ENCODE measurements at regions not wholly inside any gene's neighbourhood (a gene's known extent, or its start where the extent isn't known, plus 50 kb on each side); places are given as distances from the start of the nearest gene placed in this dataset.

DNA sequence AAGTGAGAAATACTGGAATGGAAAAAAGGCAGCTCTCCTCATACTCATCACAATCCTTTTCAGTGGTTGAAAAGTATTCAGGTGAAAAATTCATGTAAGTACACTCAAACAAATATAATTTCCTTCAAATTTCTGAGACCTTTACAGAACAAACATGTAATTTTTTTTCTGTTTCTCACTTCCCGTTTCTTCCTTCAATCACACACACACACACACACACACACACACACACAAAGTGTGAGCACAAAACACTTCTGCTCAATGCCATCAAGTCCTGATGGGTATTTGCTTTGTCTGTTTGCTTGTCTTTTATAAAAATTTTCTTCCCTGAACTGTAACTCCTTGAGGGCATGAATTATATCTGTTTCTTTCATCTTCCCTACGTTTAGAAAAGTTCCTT is 110.6 kb downstream of the LIG4 start:
- H3K4me3 ChIP-seq (ENCODE audit: low read length): no peak overlapping the region
- TF ChIP-seq, protein P1, sequence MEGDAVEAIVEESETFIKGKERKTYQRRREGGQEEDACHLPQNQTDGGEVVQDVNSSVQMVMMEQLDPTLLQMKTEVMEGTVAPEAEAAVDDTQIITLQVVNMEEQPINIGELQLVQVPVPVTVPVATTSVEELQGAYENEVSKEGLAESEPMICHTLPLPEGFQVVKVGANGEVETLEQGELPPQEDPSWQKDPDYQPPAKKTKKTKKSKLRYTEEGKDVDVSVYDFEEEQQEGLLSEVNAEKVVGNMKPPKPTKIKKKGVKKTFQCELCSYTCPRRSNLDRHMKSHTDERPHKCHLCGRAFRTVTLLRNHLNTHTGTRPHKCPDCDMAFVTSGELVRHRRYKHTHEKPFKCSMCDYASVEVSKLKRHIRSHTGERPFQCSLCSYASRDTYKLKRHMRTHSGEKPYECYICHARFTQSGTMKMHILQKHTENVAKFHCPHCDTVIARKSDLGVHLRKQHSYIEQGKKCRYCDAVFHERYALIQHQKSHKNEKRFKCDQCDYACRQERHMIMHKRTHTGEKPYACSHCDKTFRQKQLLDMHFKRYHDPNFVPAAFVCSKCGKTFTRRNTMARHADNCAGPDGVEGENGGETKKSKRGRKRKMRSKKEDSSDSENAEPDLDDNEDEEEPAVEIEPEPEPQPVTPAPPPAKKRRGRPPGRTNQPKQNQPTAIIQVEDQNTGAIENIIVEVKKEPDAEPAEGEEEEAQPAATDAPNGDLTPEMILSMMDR (IDR thresholded peaks at IDR 0.05; ENCODE audit: insufficient read depth, low read depth, low read length, missing control alignments): no peak
- no peak for DNase-seq (ENCODE audit: low read depth)

DNA sequence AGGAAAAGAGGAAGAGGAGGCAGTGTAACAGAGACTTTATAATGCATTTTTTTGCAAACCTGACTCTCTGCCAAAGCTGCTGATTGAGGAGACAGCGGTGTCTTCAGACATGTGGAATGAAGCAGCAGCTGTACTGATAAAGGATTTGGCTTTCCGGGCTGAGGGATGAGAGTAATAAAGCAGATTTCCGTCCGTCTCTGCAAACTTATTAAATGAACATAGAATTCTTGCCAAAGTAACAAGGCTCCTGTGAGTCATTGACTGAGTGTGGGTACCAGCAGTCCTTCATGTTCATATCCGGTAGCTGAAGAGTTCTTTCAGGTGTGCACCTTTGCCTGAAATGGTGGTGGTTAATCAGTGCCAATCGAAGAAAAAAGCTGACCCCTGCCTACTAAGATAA is 112.6 kb downstream of the LIG4 start:
- TF ChIP-seq, protein P1 (IDR thresholded peaks at IDR 0.05; ENCODE audit: insufficient read depth, low read depth, low read length, missing control alignments): no peak
- H3K4me3 ChIP-seq (ENCODE audit: low read length): no peak overlapping the region
- DNase-seq (ENCODE audit: low read depth): no peak

DNA sequence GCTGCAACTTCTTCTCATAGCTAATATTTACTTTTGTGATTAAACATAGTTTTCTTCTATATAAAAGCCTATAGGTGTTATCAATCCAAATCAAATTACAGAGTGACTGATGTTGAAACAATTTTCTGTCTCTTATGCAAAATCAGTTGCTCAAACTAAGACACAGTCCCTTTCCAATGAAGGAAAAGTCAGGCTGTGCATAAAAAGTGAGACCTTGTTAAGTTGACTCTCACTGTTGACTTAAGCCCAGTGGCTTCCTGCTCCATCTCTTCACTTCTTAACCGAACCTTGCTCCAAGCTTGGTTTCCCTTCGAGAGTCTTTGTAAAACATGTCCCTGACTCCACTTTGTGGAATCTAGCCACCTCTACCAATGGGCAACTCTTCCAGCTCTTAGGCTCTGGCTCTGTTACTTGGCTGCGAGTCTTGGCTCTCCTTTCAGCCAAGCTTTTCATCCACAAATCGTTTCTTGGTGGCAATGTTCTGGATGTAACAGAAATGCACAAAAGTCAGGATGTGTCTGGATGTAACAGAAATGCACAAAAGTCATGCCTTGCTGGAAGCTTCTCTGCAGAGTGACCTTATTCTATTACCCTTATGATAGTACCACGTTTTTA is 118.9 kb downstream of the LIG4 start:
- DNase-seq (ENCODE audit: low read depth): no peak
- TF ChIP-seq, protein P1 (IDR thresholded peaks at IDR 0.05; ENCODE audit: insufficient read depth, low read depth, low read length, missing control alignments): no peak
- H3K4me3 ChIP-seq (ENCODE audit: low read length): no peak overlapping the region

DNA sequence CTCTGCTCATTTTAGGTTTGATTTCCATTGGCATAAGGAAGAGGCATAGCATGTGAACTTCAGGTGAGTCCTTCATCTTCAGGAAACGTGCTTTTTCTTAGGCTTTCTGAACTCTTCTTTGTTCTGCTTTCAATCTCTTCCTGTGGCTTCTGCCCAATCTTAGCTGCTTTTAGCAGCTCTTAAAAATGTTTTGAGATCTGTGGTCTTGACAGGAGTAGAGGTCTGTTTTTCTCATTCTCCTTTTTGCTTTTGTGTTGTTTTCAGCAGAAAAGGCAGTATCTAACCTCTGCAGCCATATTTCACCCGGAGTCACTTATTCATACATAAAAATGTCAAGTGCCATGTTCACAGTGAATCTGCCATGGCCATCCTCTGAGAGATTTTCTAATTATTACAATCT is 120.3 kb downstream of the LIG4 start:
- TF ChIP-seq, protein P1 (IDR thresholded peaks at IDR 0.05; ENCODE audit: insufficient read depth, low read depth, low read length, missing control alignments): no peak
- no peak for DNase-seq (ENCODE audit: low read depth)

DNA sequence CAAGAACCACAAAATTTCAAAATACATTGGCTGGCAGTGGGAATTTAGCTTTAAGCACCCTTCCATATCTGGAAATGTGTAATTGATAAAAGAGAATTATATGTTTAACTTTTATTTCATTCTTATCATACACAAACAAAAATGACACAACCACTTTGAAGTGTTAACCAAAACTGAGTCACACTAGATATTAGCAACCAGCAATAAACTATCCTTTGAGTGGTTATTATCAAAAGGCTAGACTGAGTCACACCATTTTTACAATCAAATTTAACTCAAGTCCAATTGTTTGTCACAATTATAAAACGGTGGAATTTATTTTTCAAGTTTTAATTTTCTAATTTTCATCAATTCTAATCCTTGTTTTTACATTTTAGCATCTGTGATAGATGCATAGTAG is 121.7 kb downstream of the LIG4 start:
- no peak for DNase-seq (ENCODE audit: low read depth)
- H3K4me3 ChIP-seq (ENCODE audit: low read length): no peak overlapping the region

More for the DNA sequence above, 120.3 kb downstream of the LIG4 start:
- H3K4me3 ChIP-seq (ENCODE audit: low read length): no peak overlapping the region

DNA sequence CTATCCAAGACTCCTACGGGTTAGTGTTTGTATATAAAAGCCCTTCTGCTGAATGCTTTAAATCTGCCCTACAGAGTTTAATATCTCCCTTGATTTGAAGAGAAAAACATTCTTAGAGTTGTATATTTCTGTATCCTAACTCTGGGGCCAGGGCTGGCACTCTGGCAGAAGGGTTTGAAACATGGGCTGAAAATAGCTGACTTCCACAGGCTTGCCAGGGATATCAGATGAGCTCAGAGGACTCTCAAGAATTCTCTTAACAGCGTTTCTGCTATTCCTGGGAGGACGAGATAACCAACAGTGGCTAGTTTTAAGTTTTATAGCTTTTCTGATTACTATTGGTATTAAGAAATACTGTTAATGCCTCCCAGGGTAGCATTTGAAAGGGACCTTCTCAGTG is 127.5 kb downstream of the LIG4 start:
- no peak for DNase-seq (ENCODE audit: low read depth)
- TF ChIP-seq, protein P1 (IDR thresholded peaks at IDR 0.05; ENCODE audit: insufficient read depth, low read depth, low read length, missing control alignments): no peak
- H3K4me3 ChIP-seq (ENCODE audit: low read length): no peak overlapping the region

More for the DNA sequence above, 121.7 kb downstream of the LIG4 start:
- TF ChIP-seq, protein P1 (IDR thresholded peaks at IDR 0.05; ENCODE audit: insufficient read depth, low read depth, low read length, missing control alignments): no peak

DNA sequence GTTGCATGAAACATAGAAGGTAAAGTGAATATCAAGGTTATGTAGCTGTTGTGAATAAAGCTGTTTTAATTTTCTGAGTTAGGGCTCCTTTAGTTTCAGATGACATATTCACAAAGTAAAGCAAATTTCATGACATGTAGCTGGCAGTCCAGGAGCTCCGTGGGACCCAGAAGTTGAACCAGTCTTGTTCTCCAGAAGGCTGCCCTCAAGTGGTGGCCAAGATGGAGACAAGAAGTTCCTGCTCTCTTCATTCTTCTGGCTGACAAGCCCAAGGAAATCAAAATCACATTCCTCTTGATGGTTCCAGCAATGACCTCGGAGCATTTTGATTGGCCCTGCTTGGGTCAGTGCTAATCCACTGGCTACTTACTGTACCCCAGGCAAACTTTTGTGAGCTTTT is 128.7 kb downstream of the LIG4 start:
- H3K4me3 ChIP-seq (ENCODE audit: low read length): no peak overlapping the region
- peak; percentile 36 for DNase-seq (ENCODE audit: low read depth)
- TF ChIP-seq, protein P1 (IDR thresholded peaks at IDR 0.05; ENCODE audit: insufficient read depth, low read depth, low read length, missing control alignments): peak; percentile 30
